ENCODE measurements at regions not wholly inside any gene's neighbourhood (a gene's known extent, or its start where the extent isn't known, plus 50 kb on each side); places are given as distances from the start of the nearest gene placed in this dataset.
"Not testable (repeated sequence)": the region's sequence is repeated elsewhere in the genome, so short reads cannot be mapped to it uniquely, and the experiment has no call there.

DNA sequence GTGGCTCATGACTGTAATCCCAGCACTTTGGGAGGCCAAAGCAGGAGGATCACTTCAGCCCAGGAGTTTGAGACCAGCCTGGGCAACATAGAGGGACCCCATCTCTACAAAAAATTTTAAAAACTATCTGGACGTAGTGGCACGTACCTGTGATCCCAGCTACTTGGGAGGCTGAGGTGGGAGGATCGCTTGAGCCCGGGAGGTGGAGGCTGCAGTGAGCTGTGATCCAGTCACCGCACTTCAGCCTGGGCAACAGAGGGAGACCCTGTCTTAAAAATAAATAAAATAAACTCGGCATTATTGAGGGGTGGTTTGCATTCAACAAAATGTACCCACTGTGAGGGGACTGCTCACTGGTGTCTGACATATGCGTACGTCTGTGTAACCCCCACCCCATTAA lies 79.5 kb upstream of the GSE1 start:
- not testable (repeated sequence) for DNase-seq

DNA sequence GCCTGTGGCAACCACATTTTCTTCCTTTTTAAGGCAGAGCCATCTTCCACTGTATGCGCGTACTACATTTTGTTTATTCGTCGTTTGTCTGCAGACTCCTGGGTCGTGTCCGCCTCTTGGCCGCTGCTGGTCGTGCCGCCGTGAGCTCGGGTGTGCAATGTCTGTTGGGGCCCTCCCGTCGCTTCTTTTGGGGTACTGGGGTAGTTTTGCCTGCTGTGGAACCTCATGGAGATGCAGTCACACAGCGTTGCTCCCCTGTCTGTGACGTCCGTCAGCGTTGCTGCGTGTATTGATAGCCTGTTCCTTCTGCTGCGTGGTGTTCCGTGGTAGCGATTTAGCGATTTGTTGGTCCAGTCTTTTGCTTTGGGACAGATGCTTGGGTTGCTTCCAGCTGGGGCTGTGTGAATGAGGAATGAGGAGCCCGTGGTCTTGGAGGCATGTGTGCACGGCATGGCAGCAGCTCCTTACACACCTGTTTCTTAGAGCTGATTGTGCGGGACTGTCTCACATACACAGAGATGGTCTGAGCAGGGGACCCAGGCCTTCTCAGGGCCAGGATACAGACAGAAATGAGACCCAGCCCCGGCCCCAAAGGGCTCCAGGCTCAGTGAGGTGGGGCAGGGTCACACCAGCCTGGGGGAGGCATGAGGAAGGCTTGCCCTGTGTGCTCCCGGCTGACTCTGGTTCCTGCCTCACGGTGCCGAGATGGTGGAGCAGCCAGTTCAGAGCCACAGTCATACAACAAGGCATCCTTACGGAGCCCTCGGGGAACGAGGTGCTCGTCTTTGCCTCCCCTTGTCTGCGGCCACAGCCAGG lies 78.4 kb upstream of the GSE1 start:
- no peak for DNase-seq

DNA sequence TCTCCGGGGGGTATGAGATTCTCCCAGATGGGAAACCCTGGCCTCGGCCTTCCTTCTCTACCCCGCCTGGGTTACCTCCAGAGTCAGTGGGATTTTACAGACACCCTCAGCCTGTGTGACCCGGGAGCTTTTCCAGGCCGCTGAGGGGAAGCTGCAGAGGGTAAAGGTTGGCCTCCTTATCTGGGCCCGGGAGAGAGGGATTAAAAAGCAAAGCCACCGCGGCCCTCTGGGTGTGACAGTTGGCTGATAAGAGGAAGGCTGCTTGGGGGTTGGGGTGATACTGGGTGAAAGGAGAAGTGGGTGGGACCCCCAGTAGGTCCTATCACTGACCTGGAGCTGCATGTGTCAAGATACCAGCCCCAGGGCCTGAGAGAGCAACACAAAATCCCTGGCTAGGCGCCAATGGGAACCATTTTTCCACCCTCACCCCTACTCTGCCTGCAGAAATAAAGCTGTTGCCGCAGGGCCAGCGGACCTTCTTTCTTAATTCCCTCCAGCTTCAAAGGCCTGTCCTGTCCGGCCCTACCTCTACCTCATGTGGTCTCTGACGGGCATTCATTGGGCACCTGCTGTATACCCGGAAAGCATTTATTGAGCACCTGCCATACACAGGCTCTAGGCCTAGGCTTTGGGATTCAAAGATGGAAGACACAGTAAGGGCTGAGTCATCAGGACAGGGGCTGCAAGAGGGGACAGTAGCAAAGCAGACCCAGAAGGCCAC lies 77.6 kb upstream of the GSE1 start:
- no peak for DNase-seq

DNA sequence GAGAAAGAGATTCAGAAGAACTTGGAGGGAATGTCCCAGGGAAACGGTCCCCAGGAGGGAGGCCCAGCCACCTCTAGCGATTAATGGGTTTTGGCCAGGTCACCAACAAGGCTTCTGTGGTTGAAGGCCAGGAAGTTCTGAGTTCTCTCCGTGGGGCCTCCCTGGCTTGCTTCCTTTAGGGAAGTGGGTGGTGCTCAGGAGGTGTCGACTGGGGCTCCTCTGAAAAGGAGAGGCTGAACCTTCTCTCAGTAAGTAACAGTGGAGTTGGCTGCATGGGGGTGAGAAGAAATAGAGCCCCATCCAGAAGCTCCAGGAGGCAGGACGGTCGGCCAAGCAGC lies 77.1 kb upstream of the GSE1 start:
- DNase-seq: no peak

- DNase-seq: no peak
Measured at GRCh38 chr16:85536411-85537330, 76.5 kb upstream of the GSE1 start.

GRCh38 chr16:85537331-85537788 lies 75.8 kb upstream of the GSE1 start:
- no peak for DNase-seq

DNA sequence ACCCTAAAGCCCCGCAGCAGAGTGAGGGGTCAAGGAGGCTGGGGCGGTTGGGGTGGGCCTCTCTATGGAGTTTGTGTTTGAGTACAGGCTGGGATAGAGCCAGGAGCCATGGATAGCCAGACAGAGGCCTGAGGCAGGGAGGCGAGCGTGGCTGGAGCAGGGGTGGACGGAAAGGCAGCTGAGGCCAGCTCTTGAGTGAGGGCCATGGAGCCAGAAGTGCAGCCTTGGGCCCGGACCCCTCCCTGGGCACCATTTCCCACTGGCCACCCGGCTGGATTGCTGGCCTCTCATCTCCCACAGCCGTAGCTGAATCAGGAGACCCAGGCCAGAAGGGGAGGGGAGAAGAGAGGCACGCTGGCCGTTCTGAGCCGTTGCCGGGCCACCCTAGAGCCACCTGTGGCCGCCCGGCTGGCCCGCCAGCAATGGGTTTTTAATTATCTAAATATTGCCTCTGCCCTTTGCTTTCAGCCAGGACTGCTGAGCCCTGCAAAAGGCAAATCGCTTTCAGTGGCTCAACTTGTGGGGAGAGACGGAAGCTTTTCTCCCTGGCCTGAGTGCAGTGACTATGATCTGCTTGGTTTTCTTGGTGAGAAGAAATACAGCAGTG lies 75.2 kb upstream of the GSE1 start:
- no peak for DNase-seq

DNA sequence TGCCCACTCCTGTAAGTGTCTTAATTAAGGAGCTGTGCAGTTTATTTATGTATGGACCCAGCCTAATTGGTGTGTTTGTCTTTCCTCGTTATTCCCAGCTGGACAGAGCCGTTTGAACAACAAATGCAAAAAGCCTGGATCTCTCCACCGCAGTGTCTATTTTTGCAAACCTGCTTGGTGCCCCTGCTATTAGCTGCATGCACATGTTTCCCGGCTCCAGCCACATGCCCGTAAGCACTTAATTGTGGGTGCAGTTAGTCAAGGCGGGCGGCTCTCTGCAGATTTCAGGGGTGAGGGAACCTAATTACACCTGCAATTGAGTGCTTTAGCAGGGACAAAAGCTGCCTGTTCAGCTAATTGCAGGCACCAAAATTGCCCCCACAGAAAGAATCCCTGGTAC lies 74.0 kb upstream of the GSE1 start:
- DNase-seq: no peak

DNA sequence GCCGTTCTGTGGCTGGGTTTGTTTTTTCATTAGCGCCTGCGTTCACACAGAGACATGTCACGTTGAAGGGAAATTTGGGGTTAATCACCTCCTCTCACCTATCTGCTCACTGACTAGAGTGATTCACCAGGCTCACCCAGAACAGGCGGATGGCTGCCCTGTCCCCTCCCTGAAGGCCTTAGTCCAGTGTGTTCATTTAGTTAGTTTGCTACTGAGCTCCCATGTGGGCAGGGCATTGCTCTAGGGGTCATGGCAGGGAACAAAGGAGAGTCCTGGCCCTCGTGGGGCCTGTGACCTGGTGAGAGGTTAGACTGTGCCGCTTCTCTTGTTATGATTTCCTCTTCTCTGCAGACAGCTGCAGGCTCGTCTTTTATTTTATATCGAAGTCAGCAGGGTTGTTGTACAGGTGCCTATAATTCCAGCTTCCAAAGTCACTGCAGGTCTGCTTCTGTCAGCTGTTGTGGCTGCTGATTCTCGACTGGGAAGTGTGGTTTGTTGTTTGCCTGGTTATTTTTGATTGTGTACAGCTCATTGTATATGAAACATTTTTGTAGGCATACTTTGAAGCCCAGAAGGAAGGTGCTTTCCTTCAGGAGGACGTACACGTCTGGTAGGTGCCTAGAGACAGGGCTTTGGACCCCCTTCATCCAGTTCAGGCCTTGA lies 73.4 kb upstream of the GSE1 start:
- no peak for DNase-seq

DNA sequence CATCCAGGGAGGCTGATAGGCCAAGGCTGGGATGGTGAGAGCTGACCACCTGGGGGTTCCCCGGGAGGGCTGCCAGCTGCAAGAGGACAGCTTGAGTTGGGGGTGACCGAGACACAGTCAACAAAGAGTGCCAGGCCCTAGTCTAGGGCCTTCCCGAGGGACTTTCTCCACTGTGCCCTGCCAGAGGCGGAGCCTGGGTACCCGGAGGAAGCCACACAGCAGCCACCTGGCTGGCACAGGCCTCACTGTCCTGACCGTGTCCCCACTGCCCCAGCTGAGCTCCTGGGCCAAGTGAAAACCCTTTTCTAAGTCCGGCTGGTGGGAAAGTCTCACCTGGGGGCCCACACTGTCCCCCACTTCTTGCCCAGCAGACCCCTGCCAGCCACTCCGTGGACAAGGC lies 71.9 kb upstream of the GSE1 start:
- DNase-seq: no peak

DNA sequence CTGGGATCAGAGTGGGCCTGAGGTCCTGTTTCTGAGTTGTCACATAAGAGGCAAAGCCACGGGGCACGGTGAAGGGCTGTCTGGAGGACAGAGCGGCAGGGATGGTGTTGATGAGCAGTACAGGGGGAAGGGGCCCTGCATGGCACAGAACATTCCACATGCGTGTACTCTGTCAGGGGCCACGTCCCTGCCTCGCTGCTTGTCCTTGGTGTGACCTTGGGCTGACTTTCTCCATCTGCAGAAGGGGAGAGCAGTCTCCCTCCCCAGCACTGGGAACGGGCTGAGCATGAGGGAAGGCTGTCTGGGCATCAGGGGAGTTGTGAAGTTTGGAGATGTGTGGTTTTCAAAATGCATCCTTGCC lies 71.5 kb upstream of the GSE1 start:
- DNase-seq: no peak

DNA sequence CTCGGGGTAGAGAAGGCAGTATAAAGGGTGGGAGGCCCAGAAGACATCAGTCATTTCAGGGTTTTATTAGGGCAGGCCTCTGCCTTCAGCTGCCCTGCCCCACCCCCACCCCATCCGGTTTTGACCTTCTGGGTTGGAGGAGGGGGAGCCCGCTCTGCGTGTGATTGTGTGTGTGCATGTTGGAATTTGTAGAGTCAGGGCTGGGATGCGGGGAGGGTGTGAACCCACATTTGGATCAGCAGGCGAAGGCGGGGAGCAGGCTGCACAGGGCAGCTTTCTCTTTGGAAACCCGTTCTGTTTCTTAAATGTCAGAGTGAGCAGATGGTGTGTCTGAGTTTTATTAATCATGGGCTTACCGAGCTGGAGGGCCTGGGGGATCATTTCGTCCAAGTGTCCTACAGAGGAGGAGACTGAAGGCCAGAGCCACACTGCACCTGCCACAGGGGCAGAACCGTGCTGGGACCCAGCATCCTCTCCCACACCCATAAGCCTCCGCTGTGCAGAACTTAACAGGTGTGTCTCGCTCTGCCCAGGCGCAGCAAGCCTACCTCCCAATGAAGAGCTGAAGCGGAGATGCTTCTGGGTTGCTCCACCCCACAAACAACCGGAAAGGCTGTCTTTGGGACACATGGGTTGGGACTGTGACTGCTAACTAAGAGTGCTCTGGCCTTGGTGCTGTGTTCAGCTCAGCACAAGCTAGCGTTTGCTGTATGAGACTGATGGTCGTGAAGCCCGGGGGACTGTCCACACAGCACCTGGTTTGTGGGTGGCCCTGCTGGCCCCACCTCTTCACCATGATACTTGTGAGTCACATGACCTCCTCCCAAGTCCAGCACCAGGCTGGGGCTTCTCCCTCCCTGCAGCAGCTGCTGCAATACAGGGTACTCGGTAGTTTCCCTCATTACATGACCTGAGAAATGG lies 70.9 kb upstream of the GSE1 start:
- no peak for DNase-seq

DNA sequence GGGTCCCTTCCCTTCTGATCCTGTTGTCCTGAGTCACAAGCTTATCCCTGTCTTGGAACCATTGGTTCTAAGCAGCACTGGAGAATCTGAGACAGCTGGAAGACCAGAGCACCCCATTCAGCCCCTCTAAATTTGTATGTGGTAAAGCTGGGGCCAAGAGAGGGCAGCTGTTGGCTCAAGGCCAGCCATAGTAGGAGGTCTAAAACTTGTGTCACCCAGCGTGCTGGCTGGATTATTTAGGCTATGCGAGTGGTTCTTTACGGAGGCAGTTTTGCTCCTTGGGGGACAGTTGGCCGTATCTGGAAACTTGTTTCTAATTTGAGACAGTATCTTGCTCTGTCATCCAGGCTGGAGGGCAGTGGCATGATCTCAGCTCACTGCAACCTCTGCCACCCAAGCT lies 69.6 kb upstream of the GSE1 start:
- no peak for DNase-seq

GRCh38 chr16:85544016-85544415 lies 69.1 kb upstream of the GSE1 start:
- DNase-seq: no peak

GRCh38 chr16:85544668-85545067 lies 68.5 kb upstream of the GSE1 start:
- no peak for DNase-seq

DNA sequence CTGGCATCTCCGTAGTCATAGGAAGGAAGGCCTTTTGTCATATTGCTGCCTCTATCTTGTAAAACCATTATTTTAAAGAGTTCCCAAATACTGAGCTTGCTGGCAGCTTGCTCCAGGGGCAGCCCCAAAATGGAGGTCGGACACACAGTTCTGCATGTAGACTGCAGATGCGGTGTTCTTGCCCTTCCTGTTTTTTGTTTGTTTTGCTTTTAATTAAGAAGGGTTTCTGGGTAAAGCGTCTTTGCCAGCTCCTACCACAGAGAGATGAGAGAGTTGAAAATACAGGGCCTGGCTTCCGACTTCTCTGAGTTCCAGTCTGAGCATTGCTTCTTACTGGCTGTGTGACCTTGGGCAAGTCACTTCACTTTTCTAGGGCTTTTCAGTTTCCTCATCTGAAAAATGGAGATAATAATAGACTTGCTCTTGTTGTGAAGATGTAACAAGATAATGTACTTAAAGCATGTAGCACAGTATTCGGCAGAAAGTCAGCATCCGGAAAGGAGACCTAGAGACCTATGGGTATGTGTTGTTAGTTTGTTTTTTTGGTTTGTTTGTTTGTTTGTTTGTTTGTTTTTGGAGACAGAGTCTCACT lies 67.8 kb upstream of the GSE1 start:
- no peak for DNase-seq

DNA sequence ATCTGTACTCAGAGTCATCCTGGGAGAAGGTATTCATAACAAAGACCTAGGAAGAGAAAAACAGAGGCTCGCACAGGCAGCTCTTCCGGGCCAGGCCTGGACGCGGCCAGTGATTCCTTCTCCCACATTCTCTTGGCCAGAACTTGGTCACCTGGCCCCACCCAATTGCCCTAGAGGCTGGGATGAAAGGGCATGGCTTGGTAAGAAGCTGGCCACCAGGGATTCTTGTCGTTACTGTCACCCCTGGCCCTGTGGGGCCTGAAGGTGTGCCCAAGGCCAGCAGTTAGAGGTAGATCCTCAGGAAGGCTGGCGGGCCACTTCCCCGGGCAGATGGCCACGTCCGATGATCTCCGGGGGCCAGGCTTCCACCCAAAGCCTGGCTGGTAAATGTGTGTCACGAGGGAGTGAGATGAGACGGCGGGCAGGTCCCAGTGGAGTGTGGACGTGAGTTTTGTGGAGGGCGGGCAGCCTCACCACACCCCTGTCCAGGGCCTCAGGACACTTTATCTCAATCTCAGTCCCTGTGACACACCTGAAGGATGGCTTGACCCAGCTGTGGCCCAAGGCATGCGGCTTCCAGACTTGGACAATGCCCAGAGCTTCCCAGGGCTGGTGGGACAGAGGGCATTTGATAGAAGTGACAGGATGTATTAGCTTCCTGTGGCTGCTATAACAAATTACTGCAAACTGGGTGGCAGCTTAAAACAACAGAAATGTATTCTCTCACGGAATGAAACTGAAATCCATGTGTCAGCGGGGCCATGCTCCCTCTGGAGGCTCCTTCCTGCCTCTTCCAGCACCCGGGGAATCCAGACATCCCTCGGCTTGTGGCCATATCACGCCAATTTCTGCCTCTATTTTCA lies 66.3 kb upstream of the GSE1 start:
- no peak for DNase-seq

- DNase-seq: no peak
Measured at GRCh38 chr16:85548375-85548774, 64.7 kb upstream of the GSE1 start.

- DNase-seq: no peak
Measured at GRCh38 chr16:85549766-85550421, 63.2 kb upstream of the GSE1 start.
